ENCODE measurements at regions not wholly inside any gene's neighbourhood (a gene's known extent, or its start where the extent isn't known, plus 50 kb on each side); places are given as distances from the start of the nearest gene placed in this dataset.

- no peak for TF ChIP-seq YY1 (IDR thresholded peaks at IDR 0.05; ENCODE audit: extremely low read depth, insufficient replicate concordance, low read depth, low read length)
- TF ChIP-seq EZH2 (IDR thresholded peaks at IDR 0.05): no peak
- TF ChIP-seq CTCF (IDR thresholded peaks at IDR 0.05 in 2 of 3, conservative IDR thresholded peaks at IDR 0.05 in 1 of 3; ENCODE audit: borderline replicate concordance in 1 of 3, insufficient read depth in 1 of 3, low read depth in 2 of 3, low read length in 2 of 3): no peak
- no peak for TF ChIP-seq ZBTB33 (IDR thresholded peaks at IDR 0.05; ENCODE audit: extremely low read depth, insufficient replicate concordance, low read length)
- no peak for TF ChIP-seq ZNF274 (IDR thresholded peaks at IDR 0.05; ENCODE audit: low read depth, low read length)
- no peak for TF ChIP-seq SIN3A (IDR thresholded peaks at IDR 0.05; ENCODE audit: low read depth)
- TF ChIP-seq RAD21 (IDR thresholded peaks at IDR 0.05; ENCODE audit: low read depth): no peak
- no peak for TF ChIP-seq CBX3 (IDR thresholded peaks at IDR 0.05; ENCODE audit: low read depth)
- no peak for TF ChIP-seq POLR2A (IDR thresholded peaks at IDR 0.05; ENCODE audit: borderline replicate concordance, extremely low read depth, insufficient read depth, insufficient read length)
Observed at GRCh38 chr11:86877503-86877902, 77.2 kb downstream of the PRSS23 start.

All from HCT116 (cell line).